GM19467 (cell line): ENCODE measurements at regions not wholly inside any gene's neighbourhood (a gene's known extent, or its start where the extent isn't known, plus 50 kb on each side); places are given as distances from the start of the nearest gene placed in this dataset.

Source experiments
- ATAC-seq: cut with Tn5 transposase; IDR thresholded peaks from one replicate; pipeline ENCODE4 v1.9.1; 2021; ENCODE audit warnings: mild to moderate bottlenecking, moderate library complexity; ENCODE audit not compliant: unreplicated experiment

GRCh38 chr2:152815634-152816257 is 97.3 kb downstream of the ARL6IP6 start:
- no peak for ATAC-seq

- no peak for ATAC-seq
Measured at GRCh38 chr2:152814475-152815030, 96.1 kb downstream of the ARL6IP6 start.

GRCh38 chr2:152813351-152813750 is 94.9 kb downstream of the ARL6IP6 start:
- no peak for ATAC-seq
